Adrenal gland (tissue), 9 donors: ENCODE measurements at regions not wholly inside any gene's neighbourhood (a gene's known extent, or its start where the extent isn't known, plus 50 kb on each side); places are given as distances from the start of the nearest gene placed in this dataset.
"Not testable (repeated sequence)": the region's sequence is repeated elsewhere in the genome, so short reads cannot be mapped to it uniquely, and the experiment has no call there.

Experiments
- DNase-seq, 7 donors: peaks; one replicate each; pipeline ENCODE4 v3.0.0-alpha.2; 2019 to 2020
- H3K27ac ChIP-seq, 5 donors: fragments of 200-600 bp; sonication (generic) in 4 of 5; 1 replicate in 3 of 5; 2 replicates in 2 of 5; pipeline versions ENCODE4 v1.5.1 to v1.8.0; 2016 to 2020; ENCODE audit warnings: mild to moderate bottlenecking in 1 of 5
- H3K27me3 ChIP-seq: fragments of 200-600 bp; 2 replicates; pipeline ENCODE4 v1.8.0; 2021
- H3K36me3 ChIP-seq, 2 donors: fragments of 200-600 bp; replicated peaks in 1 of 2; 1 replicate in 1 of 2; 2 replicates in 1 of 2; pipeline versions ENCODE4 v1.5.1 to v1.8.0; 2018 to 2022
- H3K4me1 ChIP-seq, 2 donors: fragments of 200-600 bp; replicated peaks in 1 of 2; 1 replicate in 1 of 2; 2 replicates in 1 of 2; pipeline versions ENCODE4 v1.5.1 to v1.8.0; 2018 to 2021
- H3K4me3 ChIP-seq, 4 donors: fragments of 200-600 bp; sonication (generic) in 3 of 4; one replicate each; pipeline ENCODE4 v1.5.1; 2016 to 2018
- H3K9me3 ChIP-seq, 3 donors: fragments of 200-600 bp; sonication (generic) in 1 of 3; replicated peaks in 1 of 3; 1 replicate in 2 of 3; 2 replicates in 1 of 3; pipeline versions ENCODE4 v1.5.1 to v1.8.0; 2016 to 2021
- CTCF ChIP-seq, 6 experiments: fragments of 450-650 bp in 4 of 6; fragments of 200-600 bp in 2 of 6; sonication (generic) in 1 of 6; IDR thresholded peaks; 1 replicate in 5 of 6; 2 replicates in 1 of 6; pipeline versions ENCODE4 v1.5.1 to v1.8.0; 2016 to 2021; ENCODE audit warnings: antibody characterized with exemption in 6 of 6, mild to moderate bottlenecking in 2 of 6, moderate library complexity in 1 of 6
- POLR2A ChIP-seq, 2 donors: fragments of 450-650 bp; IDR thresholded peaks; one replicate each; pipeline ENCODE4 v1.6.1; 2017; ENCODE audit warnings: antibody characterized with exemption in 2 of 2, mild to moderate bottlenecking in 2 of 2, moderate library complexity in 1 of 2
- WGBS, 4 donors: extraction: QIAGEN DNeasy Blood & Tissue Kit in 2 of 4; methylation state at CpG; one replicate each; pipeline versions ENCODE4 v1.1.5 to v1.1.7; 2013 to 2017; 5-methylcytosine and 5-hydroxymethylcytosine counted together
- intact Hi-C, 2 donors: fragments of 100-400 bp; cut with DNase I; formaldehyde crosslinking; loops; one replicate each; pipeline versions ENCODE4 v1.14.1 to v1.15.0; 2022 to 2023
- donor health status: healthy with polysubstance abuse.
- donor health status: Bipolar disorder and iron deficiency.
- donor health status: DM: yes; HTN: yes; CAD: no.
- donor health status: DM: no; HTN: no; CAD: no.
- donor health status: DM: no; HTN: no; CAD: no.

GRCh38 chr6:86872810-86873209, 64.5 kb upstream of the HTR1E start:
- DNase-seq, H3K36me3 ChIP-seq, H3K4me3 ChIP-seq, H3K9me3 ChIP-seq, H3K4me1 ChIP-seq, intact Hi-C loops, H3K27me3 ChIP-seq, H3K27ac ChIP-seq: not testable (repeated sequence)
- WGBS, 4 donors, result 84 to 95% (median 94%) methylated on average over 16 of the region's 16 CpGs

GRCh38 chr6:86871681-86872080, 65.6 kb upstream of the HTR1E start:
- 53 to 64% (median 57%) methylated on average over 1 of the region's 1 CpG for WGBS, 4 donors
- no peak overlapping the region for H3K27ac ChIP-seq
- no peak for TF ChIP-seq POLR2A (IDR thresholded peaks at IDR 0.05)
- no peak for TF ChIP-seq CTCF (IDR thresholded peaks at IDR 0.05)
- no peaks in the 10 kb centered on the region for H3K4me1 ChIP-seq
- intact Hi-C loops, result no loop called here
- H3K4me3 ChIP-seq, result no peak overlapping the region
- no peaks in the 10 kb centered on the region for H3K36me3 ChIP-seq
- DNase-seq, result no peak
- H3K9me3 ChIP-seq, result peaks cover 0 to 6% (median 0%) of the 10 kb centered on the region in 3 donors
- no peaks in the 10 kb centered on the region for H3K27me3 ChIP-seq

GRCh38 chr6:86869500-86869899, 67.8 kb upstream of the HTR1E start:
- H3K27me3 ChIP-seq, result no peaks in the 10 kb centered on the region
- H3K27ac ChIP-seq, result no peak overlapping the region
- no peaks in the 10 kb centered on the region for H3K36me3 ChIP-seq
- H3K9me3 ChIP-seq, result peaks cover 0 to 6% (median 0%) of the 10 kb centered on the region in 3 donors
- no peaks in the 10 kb centered on the region for H3K4me1 ChIP-seq
- intact Hi-C loops, result no loop called here
- TF ChIP-seq POLR2A (IDR thresholded peaks at IDR 0.05) (no peak), CTCF (IDR thresholded peaks at IDR 0.05) (no peak)
- 76 to 92% (median 84%) methylated on average over 1 of the region's 1 CpG for WGBS, 4 donors
- H3K4me3 ChIP-seq, result no peak overlapping the region
- no peak for DNase-seq

GRCh38 chr6:86859513-86859912, 77.8 kb upstream of the HTR1E start:
- no peak for DNase-seq
- H3K36me3 ChIP-seq, result no peaks in the 10 kb centered on the region
- H3K4me3 ChIP-seq, result no peak overlapping the region
- no peaks in the 10 kb centered on the region for H3K9me3 ChIP-seq
- TF ChIP-seq POLR2A (IDR thresholded peaks at IDR 0.05) (no peak), CTCF (IDR thresholded peaks at IDR 0.05) (no peak)
- no peak overlapping the region for H3K27ac ChIP-seq
- no peaks in the 10 kb centered on the region for H3K4me1 ChIP-seq
- intact Hi-C loops, result no loop called here
- no peaks in the 10 kb centered on the region for H3K27me3 ChIP-seq

- H3K27me3 ChIP-seq, result no peaks in the 10 kb centered on the region
- intact Hi-C loops, result no loop called here
Observed at GRCh38 chr6:86858970-86859369, 78.4 kb upstream of the HTR1E start.

More at GRCh38 chr6:86858970-86859369, 78.4 kb upstream of the HTR1E start:
- no peak for DNase-seq
- WGBS, 4 donors, result 92 to 100% (median 93%) methylated on average over 2 to 3 of the region's 3 CpGs
- no peak overlapping the region for H3K4me3 ChIP-seq
- H3K27ac ChIP-seq, result no peak overlapping the region
- no peaks in the 10 kb centered on the region for H3K4me1 ChIP-seq
- TF ChIP-seq POLR2A (IDR thresholded peaks at IDR 0.05) (no peak), CTCF (IDR thresholded peaks at IDR 0.05) (no peak)
- no peaks in the 10 kb centered on the region for H3K36me3 ChIP-seq
- H3K9me3 ChIP-seq, result no peaks in the 10 kb centered on the region
